RWPE2 (cell line): ENCODE measurements at regions not wholly inside any gene's neighbourhood (a gene's known extent, or its start where the extent isn't known, plus 50 kb on each side); places are given as distances from the start of the nearest gene placed in this dataset.

Experiments used
- ATAC-seq: fragments of 200-7000 bp; cut with Tn5 transposase; 3 replicates; pipeline ENCODE4 v1.9.1; 2021; ENCODE audit warnings: low read depth
- DNase-seq: peaks from one replicate; pipeline ENCODE4 v3.0.0-alpha.2; 2020; ENCODE audit warnings: low spot score
- H3K27ac ChIP-seq: fragments of 450-650 bp; 2 replicates; pipeline ENCODE4 v1.5.1; 2017; ENCODE audit warnings: mild to moderate bottlenecking; ENCODE audit not compliant: poor library complexity, severe bottlenecking
- H3K27me3 ChIP-seq: fragments of 250-450 bp; sonication (Bioruptor Pico); 2 replicates; pipeline ENCODE4 v1.5.1; 2021; ENCODE audit warnings: mild to moderate bottlenecking, moderate library complexity; ENCODE audit not compliant: insufficient read depth, poor library complexity, severe bottlenecking
- H3K36me3 ChIP-seq: fragments of 250-450 bp; sonication (Bioruptor Pico); 2 replicates; pipeline ENCODE4 v1.5.1; 2020; ENCODE audit warnings: low read depth, mild to moderate bottlenecking, moderate library complexity
- H3K4me1 ChIP-seq: fragments of 250-450 bp; sonication (Bioruptor Pico); 2 replicates; pipeline ENCODE4 v1.5.1; 2021; ENCODE audit warnings: mild to moderate bottlenecking, moderate library complexity; ENCODE audit not compliant: insufficient read depth, poor library complexity, severe bottlenecking
- H3K4me3 ChIP-seq: fragments of 250-450 bp; sonication (Bioruptor Pico); 2 replicates; pipeline ENCODE4 v1.5.1; 2021; ENCODE audit warnings: mild to moderate bottlenecking, moderate library complexity; ENCODE audit not compliant: severe bottlenecking
- H3K9me3 ChIP-seq: fragments of 250-450 bp; sonication (Bioruptor Pico); 2 replicates; pipeline ENCODE4 v1.5.1; 2021; ENCODE audit warnings: mild to moderate bottlenecking, moderate library complexity; ENCODE audit not compliant: severe bottlenecking
- CTCF ChIP-seq: fragments of 450-650 bp; IDR thresholded peaks from one replicate; pipeline ENCODE4 v1.5.1; 2017; ENCODE audit warnings: mild to moderate bottlenecking, moderate library complexity; ENCODE audit not compliant: poor library complexity, severe bottlenecking

- TF ChIP-seq CTCF = no peak
Observed at GRCh38 chr7:153840861-153841260, 211.3 kb upstream of the DPP6 start.

GRCh38 chr7:153847828-153848227, 204.4 kb upstream of the DPP6 start:
- ATAC-seq = no peak
- Histone ChIP-seq H3K27me3 (no peaks in the 10 kb centered on the region), H3K4me3 (no peak overlapping the region), H3K36me3 (no peaks in the 10 kb centered on the region), H3K4me1 (no peaks in the 10 kb centered on the region), H3K9me3 (no peaks in the 10 kb centered on the region), H3K27ac (no peak overlapping the region)
- no peak for DNase-seq
- no peak for TF ChIP-seq CTCF

More at GRCh38 chr7:153840861-153841260, 211.3 kb upstream of the DPP6 start:
- H3K4me3 ChIP-seq = no peak overlapping the region
- no peaks in the 10 kb centered on the region for H3K36me3 ChIP-seq
- ATAC-seq (no peak), DNase-seq (no peak)
- H3K27ac ChIP-seq = no peak overlapping the region
- no peaks in the 10 kb centered on the region for H3K27me3 ChIP-seq
- no peaks in the 10 kb centered on the region for H3K4me1 ChIP-seq
- H3K9me3 ChIP-seq = no peaks in the 10 kb centered on the region

- Histone ChIP-seq H3K9me3 (peaks cover 2% of the 10 kb centered on the region), H3K27ac (no peak overlapping the region), H3K4me1 (no peaks in the 10 kb centered on the region), H3K36me3 (no peaks in the 10 kb centered on the region), H3K27me3 (no peaks in the 10 kb centered on the region), H3K4me3 (no peak overlapping the region)
- no peak for TF ChIP-seq CTCF
- ATAC-seq (no peak), DNase-seq (no peak)
Observed at GRCh38 chr7:153852261-153852660, 199.9 kb upstream of the DPP6 start.

GRCh38 chr7:153858355-153858754, 193.8 kb upstream of the DPP6 start:
- Histone ChIP-seq H3K4me1 (no peaks in the 10 kb centered on the region), H3K27ac (no peak overlapping the region), H3K9me3 (peaks cover 5% of the 10 kb centered on the region), H3K36me3 (no peaks in the 10 kb centered on the region), H3K27me3 (no peaks in the 10 kb centered on the region), H3K4me3 (no peak overlapping the region)
- DNase-seq (no peak), ATAC-seq (no peak)
- TF ChIP-seq CTCF = no peak

- no peak for TF ChIP-seq CTCF
- no peaks in the 10 kb centered on the region for H3K4me1 ChIP-seq
Observed at GRCh38 chr7:153859239-153859638, 193.0 kb upstream of the DPP6 start.

More at GRCh38 chr7:153859239-153859638, 193.0 kb upstream of the DPP6 start:
- Histone ChIP-seq H3K9me3 (peaks cover 5% of the 10 kb centered on the region), H3K27me3 (no peaks in the 10 kb centered on the region), H3K36me3 (no peaks in the 10 kb centered on the region), H3K27ac (no peak overlapping the region), H3K4me3 (no peak overlapping the region)
- DNase-seq (no peak), ATAC-seq (no peak)
